GM23248 (cell line): ENCODE measurements at regions not wholly inside any gene's neighbourhood (a gene's known extent, or its start where the extent isn't known, plus 50 kb on each side); places are given as distances from the start of the nearest gene placed in this dataset.

ENCODE experiments used
- DNase-seq: peaks from one replicate; pipeline ENCODE4 v3.0.0-alpha.2; 2015
- H2AFZ ChIP-seq: fragments of 200-600 bp; sonication (generic); 2 replicates; pipeline ENCODE4 v1.6.1; 2016; ENCODE audit warnings: antibody characterized with exemption
- H3F3A ChIP-seq: fragments of 200-600 bp; sonication (generic); 2 replicates; pipeline ENCODE4 v1.6.1; 2016; ENCODE audit warnings: mild to moderate bottlenecking, antibody characterized with exemption, mixed run types; ENCODE audit not compliant: insufficient read depth
- H3K27ac ChIP-seq: fragments of 200-600 bp; sonication (generic); 2 replicates; pipeline ENCODE4 v1.5.1; 2016; ENCODE audit warnings: mild to moderate bottlenecking
- H3K27me3 ChIP-seq: fragments of 200-600 bp; sonication (generic); replicated peaks from 2 replicates; pipeline ENCODE4 v1.6.1; 2016; ENCODE audit warnings: mild to moderate bottlenecking; ENCODE audit not compliant: insufficient read depth
- H3K36me3 ChIP-seq: fragments of 200-600 bp; sonication (generic); 2 replicates; pipeline ENCODE4 v1.6.1; 2016; ENCODE audit warnings: low read depth, mild to moderate bottlenecking
- H3K4me1 ChIP-seq: fragments of 200-600 bp; sonication (generic); 2 replicates; pipeline ENCODE4 v1.6.1; 2016; ENCODE audit warnings: mild to moderate bottlenecking; ENCODE audit not compliant: insufficient read depth
- H3K4me2 ChIP-seq: fragments of 200-600 bp; sonication (generic); one replicate; pipeline ENCODE4 v1.6.1; 2016; ENCODE audit warnings: mild to moderate bottlenecking; ENCODE audit not compliant: unreplicated experiment
- H3K4me3 ChIP-seq: fragments of 200-600 bp; sonication (generic); 2 replicates; pipeline ENCODE4 v1.5.1; 2016; ENCODE audit warnings: mild to moderate bottlenecking
- H3K79me2 ChIP-seq: fragments of 200-600 bp; sonication (generic); 2 replicates; pipeline ENCODE4 v1.6.1; 2016; ENCODE audit warnings: mild to moderate bottlenecking; ENCODE audit not compliant: insufficient read depth
- H3K9ac ChIP-seq: fragments of 200-600 bp; sonication (generic); 2 replicates; pipeline ENCODE4 v1.6.1; 2016; ENCODE audit warnings: mild to moderate bottlenecking
- H3K9me2 ChIP-seq: fragments of 200-600 bp; sonication (generic); 2 replicates; pipeline ENCODE4 v1.6.1; 2016; ENCODE audit warnings: mixed run types, mild to moderate bottlenecking, moderate library complexity; ENCODE audit not compliant: insufficient read depth
- H3K9me3 ChIP-seq: fragments of 200-600 bp; sonication (generic); one replicate; pipeline ENCODE4 v1.6.1; 2017; ENCODE audit warnings: low read depth
- H4K20me1 ChIP-seq: fragments of 200-600 bp; sonication (generic); 2 replicates; pipeline ENCODE4 v1.6.0; 2016; ENCODE audit not compliant: insufficient read depth
- EZH2 ChIP-seq: fragments of 200-600 bp; sonication (generic); IDR thresholded peaks from 2 replicates; pipeline ENCODE4 v1.6.1; 2018; ENCODE audit warnings: antibody characterized with exemption, mild to moderate bottlenecking; ENCODE audit not compliant: insufficient read depth, poor library complexity, severe bottlenecking
- EZH2phosphoT487 ChIP-seq: fragments of 200-600 bp; sonication (generic); IDR thresholded peaks from 2 replicates; pipeline ENCODE4 v1.6.1; 2018; ENCODE audit warnings: antibody characterized with exemption, moderate library complexity, mild to moderate bottlenecking, low read depth; ENCODE audit not compliant: insufficient read depth
- WGBS, 2 experiments: methylation state at CpG; one replicate each; pipeline ENCODE4 v1.1.6; 2015 to 2017; ENCODE audit warnings: low lambda C conversion rate in 2 of 2, low coverage in 1 of 2; ENCODE audit errors: missing lambda C conversion rate in 2 of 2; 5-methylcytosine and 5-hydroxymethylcytosine counted together
- in situ Hi-C: fragments of 300-500 bp; cut with MboI; formaldehyde crosslinking; loops from 2 replicates; pipeline ENCODE4 v1.15.0; 2020

DNA sequence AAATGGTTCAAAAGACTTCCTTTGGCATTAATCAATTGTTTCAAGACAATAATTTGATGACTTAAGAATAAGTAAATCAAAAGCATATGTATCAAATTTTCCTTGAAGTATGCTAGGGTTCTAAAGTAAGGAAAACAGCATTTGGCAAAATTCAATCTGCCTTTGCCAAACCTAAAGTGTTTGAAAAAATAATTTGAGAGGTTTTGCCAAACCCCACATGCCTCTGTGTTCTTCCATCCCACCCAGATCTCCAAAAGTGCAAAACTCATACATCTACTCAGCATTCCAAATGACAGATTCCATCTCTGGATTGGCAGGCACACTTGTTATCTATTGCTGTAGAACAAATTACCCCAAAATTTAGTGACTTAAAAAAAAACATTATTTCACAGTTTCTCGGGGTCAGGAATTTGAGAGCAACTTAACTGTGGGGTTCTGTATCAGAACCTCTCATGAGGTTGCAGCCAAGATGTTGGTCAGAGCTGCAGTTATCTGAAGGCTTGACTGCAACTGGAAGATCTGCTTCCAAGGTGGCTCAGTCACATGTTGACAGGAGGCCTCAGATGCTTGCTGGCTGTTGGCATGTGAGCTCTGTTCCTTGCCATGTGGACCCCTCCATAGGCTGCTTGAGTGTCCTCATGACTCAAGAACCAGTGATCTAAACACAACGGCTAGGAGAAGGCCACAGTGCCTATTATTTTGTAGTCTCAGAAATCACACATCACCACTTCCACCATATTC lies 100.6 kb upstream of the ARHGAP42 start:
- Histone ChIP-seq H2AFZ (no peak overlapping the region), H3K79me2 (no peaks in the 10 kb centered on the region), H4K20me1 (no peaks in the 10 kb centered on the region), H3K9me3 (no peaks in the 10 kb centered on the region), H3F3A (no peaks in the 10 kb centered on the region), H3K27ac (no peak overlapping the region), H3K9me2 (no peaks in the 10 kb centered on the region), H3K4me3 (no peak overlapping the region), H3K27me3 (no peaks in the 10 kb centered on the region; the same call in none of the 2 replicates), H3K4me1 (no peaks in the 10 kb centered on the region), H3K36me3 (no peaks in the 10 kb centered on the region), H3K9ac (no peak overlapping the region), H3K4me2 (no peak overlapping the region)
- in situ Hi-C loops = no loop called here
- DNase-seq = no peak
- TF ChIP-seq EZH2phosphoT487 = no peak
- TF ChIP-seq EZH2 = no peak
- WGBS, 2 experiments = 0 to 2% methylated on average over 2 of the region's 2 CpGs

DNA sequence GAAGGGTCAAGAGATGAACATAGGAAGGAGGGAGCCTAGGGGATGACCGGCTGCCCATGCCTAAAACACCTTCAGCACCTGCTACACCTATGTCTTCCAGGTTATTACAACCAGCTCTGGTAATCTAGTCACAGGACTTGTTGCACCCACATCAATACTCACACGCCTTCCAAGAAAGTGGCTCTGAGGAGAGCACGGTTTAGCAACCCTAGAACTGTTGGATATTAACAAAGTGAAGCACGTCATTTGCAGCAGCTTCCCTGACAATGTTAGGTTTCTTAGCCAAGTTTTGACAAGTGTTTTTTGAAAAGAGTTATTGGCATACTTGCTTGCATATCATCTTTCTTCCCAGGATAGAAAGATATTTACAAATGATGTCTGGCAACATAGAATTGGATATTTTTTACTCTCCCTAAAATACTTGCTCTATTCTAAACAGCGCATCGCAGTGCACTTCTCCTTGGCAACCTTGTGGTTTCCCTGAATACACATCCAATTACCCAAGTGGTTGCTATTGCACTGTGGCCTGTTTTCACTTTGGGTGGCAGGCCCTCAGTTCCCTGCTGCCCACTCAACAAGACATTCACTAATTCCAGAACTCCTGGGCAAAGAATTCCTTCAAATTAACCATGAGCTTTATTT lies 94.3 kb upstream of the ARHGAP42 start:
- no peaks in the 10 kb centered on the region for H3K79me2 ChIP-seq
- H3K36me3 ChIP-seq = no peaks in the 10 kb centered on the region
- H3K27ac ChIP-seq = no peak overlapping the region
- no peak for DNase-seq
- no peaks in the 10 kb centered on the region for H3K4me1 ChIP-seq
- H3K9ac ChIP-seq = no peak overlapping the region
- in situ Hi-C loops = no loop called here
- 7 to 9% methylated on average over 6 of the region's 6 CpGs for whole genome bisulfite sequencing, 2 experiments
- TF ChIP-seq EZH2 (no peak), EZH2phosphoT487 (no peak)
- no peaks in the 10 kb centered on the region; the same call in none of the 2 replicates for H3K27me3 ChIP-seq
- no peaks in the 10 kb centered on the region for H3F3A ChIP-seq
- H3K4me3 ChIP-seq = no peak overlapping the region
- no peaks in the 10 kb centered on the region for H4K20me1 ChIP-seq
- no peaks in the 10 kb centered on the region; the same call in 1 of the 2 replicates for H3K9me2 ChIP-seq
- H2AFZ ChIP-seq = no peak overlapping the region
- H3K4me2 ChIP-seq = no peak overlapping the region
- no peaks in the 10 kb centered on the region for H3K9me3 ChIP-seq

DNA sequence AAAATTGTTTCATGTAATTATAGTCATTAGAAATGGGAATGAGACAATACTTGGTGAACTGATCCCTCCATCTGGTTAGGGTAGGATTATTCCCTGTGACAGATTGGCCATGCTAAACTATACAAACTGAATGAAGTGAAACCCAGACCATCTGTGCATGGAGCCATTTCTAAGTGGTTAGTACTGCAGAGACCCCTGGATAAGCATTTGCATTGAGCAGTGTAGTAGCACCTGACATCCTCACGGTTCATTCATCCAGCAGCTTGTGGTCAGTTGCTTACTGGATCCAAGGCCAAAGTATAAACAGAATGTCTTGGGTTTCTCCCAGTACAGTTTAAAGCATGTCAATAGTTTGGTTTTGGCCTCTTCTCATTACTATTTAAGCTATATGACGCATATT lies 93.8 kb upstream of the ARHGAP42 start:
- no peak overlapping the region for H3K9ac ChIP-seq
- H3K36me3 ChIP-seq = no peaks in the 10 kb centered on the region
- TF ChIP-seq EZH2phosphoT487 (no peak), EZH2 (no peak)
- no peak for DNase-seq
- H3K79me2 ChIP-seq = no peaks in the 10 kb centered on the region
- H3K9me3 ChIP-seq = no peaks in the 10 kb centered on the region
- no peak overlapping the region for H3K4me2 ChIP-seq
- H4K20me1 ChIP-seq = no peaks in the 10 kb centered on the region
- H2AFZ ChIP-seq = no peak overlapping the region
- H3F3A ChIP-seq = no peaks in the 10 kb centered on the region
- in situ Hi-C loops = no loop called here
- H3K9me2 ChIP-seq = no peaks in the 10 kb centered on the region; the same call in 1 of the 2 replicates
- H3K27ac ChIP-seq = no peak overlapping the region
- no peaks in the 10 kb centered on the region for H3K4me1 ChIP-seq
- no peaks in the 10 kb centered on the region; the same call in none of the 2 replicates for H3K27me3 ChIP-seq
- WGBS, 2 experiments = 70 to 80% methylated on average over 2 of the region's 2 CpGs
- no peak overlapping the region for H3K4me3 ChIP-seq

- H3K36me3 ChIP-seq = no peaks in the 10 kb centered on the region
- H3K9me3 ChIP-seq = no peaks in the 10 kb centered on the region
- no peaks in the 10 kb centered on the region for H3K79me2 ChIP-seq
- in situ Hi-C loops = no loop called here
- no peak overlapping the region for H3K9ac ChIP-seq
- H3K27me3 ChIP-seq = no peaks in the 10 kb centered on the region; the same call in none of the 2 replicates
- DNase-seq = no peak
- H4K20me1 ChIP-seq = no peaks in the 10 kb centered on the region
- H3K9me2 ChIP-seq = no peaks in the 10 kb centered on the region; the same call in 1 of the 2 replicates
- H3F3A ChIP-seq = no peaks in the 10 kb centered on the region
- no peak overlapping the region for H3K4me3 ChIP-seq
- no peak overlapping the region for H3K27ac ChIP-seq
- H3K4me2 ChIP-seq = no peak overlapping the region
- TF ChIP-seq EZH2 (no peak), EZH2phosphoT487 (no peak)
- 55 to 60% methylated on average over 3 of the region's 3 CpGs for WGBS, 2 experiments
- H3K4me1 ChIP-seq = no peaks in the 10 kb centered on the region
- no peak overlapping the region for H2AFZ ChIP-seq
Observed at GRCh38 chr11:100594320-100594719, 92.8 kb upstream of the ARHGAP42 start.
